H9 (cell line): ENCODE measurements at regions not wholly inside any gene's neighbourhood (a gene's known extent, or its start where the extent isn't known, plus 50 kb on each side); places are given as distances from the start of the nearest gene placed in this dataset.

ENCODE experiments used
- DNase-seq: peaks from one replicate; pipeline ENCODE4 v3.0.0-alpha.2; 2017
- H2AFZ ChIP-seq: one replicate; pipeline ENCODE4 v1.6.1; 2013; ENCODE audit warnings: mild to moderate bottlenecking, low read length, control low read depth, moderate library complexity
- H2AK5ac ChIP-seq: 2 replicates; pipeline ENCODE4 v1.6.1; 2013; ENCODE audit warnings: low read length, control low read depth, mixed read lengths; ENCODE audit not compliant: insufficient read length
- H2BK120ac ChIP-seq: one replicate; pipeline ENCODE4 v1.6.1; 2013; ENCODE audit warnings: low read depth, mild to moderate bottlenecking, low read length, control low read depth, inconsistent platforms; ENCODE audit not compliant: poor library complexity, severe bottlenecking
- H2BK12ac ChIP-seq: 2 replicates; pipeline ENCODE4 v1.6.1; 2013; ENCODE audit warnings: low read length, control low read depth, mixed read lengths, low read depth; ENCODE audit not compliant: insufficient read length
- H2BK15ac ChIP-seq: 2 replicates; pipeline ENCODE4 v1.6.1; 2013; ENCODE audit warnings: low read depth, low read length, control low read depth
- H2BK20ac ChIP-seq: one replicate; pipeline ENCODE4 v1.6.1; 2013; ENCODE audit warnings: low read depth, mild to moderate bottlenecking, low read length, control low read depth, inconsistent platforms; ENCODE audit not compliant: poor library complexity, severe bottlenecking
- H2BK5ac ChIP-seq: 2 replicates; pipeline ENCODE4 v1.6.1; 2013; ENCODE audit warnings: low read length, control low read depth, mixed read lengths; ENCODE audit not compliant: insufficient read length
- H3K14ac ChIP-seq: 2 replicates; pipeline ENCODE4 v1.6.1; 2013; ENCODE audit warnings: low read length, control low read depth; ENCODE audit not compliant: insufficient read depth
- H3K18ac ChIP-seq: 2 replicates; pipeline ENCODE4 v1.6.1; 2013; ENCODE audit warnings: low read depth, mild to moderate bottlenecking, mixed read lengths, low read length, control low read depth; ENCODE audit not compliant: insufficient read length
- H3K23ac ChIP-seq: 2 replicates; pipeline ENCODE4 v1.6.1; 2013; ENCODE audit warnings: low read length, control low read depth, mixed read lengths, low read depth; ENCODE audit not compliant: insufficient read length
- H3K23me2 ChIP-seq: 2 replicates; pipeline ENCODE4 v1.6.1; 2013; ENCODE audit warnings: low read depth, mild to moderate bottlenecking, mixed read lengths, low read length, control low read depth; ENCODE audit not compliant: insufficient read length, poor library complexity, severe bottlenecking
- H3K27ac ChIP-seq: 2 replicates; pipeline ENCODE4 v1.5.1; 2013; ENCODE audit warnings: low read length, control low read depth, mixed read lengths, low read depth; ENCODE audit not compliant: insufficient read length
- H3K27me3 ChIP-seq: 2 replicates; pipeline ENCODE4 v1.6.1; 2013; ENCODE audit warnings: low read length, control low read depth, inconsistent platforms; ENCODE audit not compliant: insufficient read depth
- H3K4ac ChIP-seq: 2 replicates; pipeline ENCODE4 v1.6.1; 2013; ENCODE audit warnings: low read depth, mild to moderate bottlenecking, control low read depth, inconsistent platforms, low read length, moderate library complexity
- H3K4me1 ChIP-seq: 2 replicates; pipeline ENCODE4 v1.6.1; 2013; ENCODE audit warnings: low read length, control low read depth, inconsistent platforms; ENCODE audit not compliant: insufficient read depth
- H3K4me2 ChIP-seq: 2 replicates; pipeline ENCODE4 v1.6.1; 2013; ENCODE audit warnings: low read length, control low read depth, mixed read lengths; ENCODE audit not compliant: insufficient read length, insufficient read depth
- H3K56ac ChIP-seq: 2 replicates; pipeline ENCODE4 v1.6.1; 2013; ENCODE audit warnings: low read depth, mild to moderate bottlenecking, mixed read lengths, low read length, control low read depth; ENCODE audit not compliant: insufficient read length
- H3K79me1 ChIP-seq: 2 replicates; pipeline ENCODE4 v1.6.1; 2013; ENCODE audit warnings: low read depth, mild to moderate bottlenecking, moderate library complexity, low read length, control low read depth, inconsistent platforms; ENCODE audit not compliant: insufficient read depth, poor library complexity, severe bottlenecking
- H3K79me2 ChIP-seq: 2 replicates; pipeline ENCODE4 v1.6.1; 2013; ENCODE audit warnings: low read length, control low read depth, inconsistent platforms; ENCODE audit not compliant: insufficient read depth
- H3K9ac ChIP-seq: 2 replicates; pipeline ENCODE4 v1.6.1; 2013; ENCODE audit warnings: low read length, control low read depth, mixed read lengths; ENCODE audit not compliant: insufficient read length; ENCODE audit errors: extremely low read depth
- H3K9me3 ChIP-seq: one replicate; pipeline ENCODE4 v1.6.1; 2013; ENCODE audit warnings: low read depth, low read length, inconsistent platforms; ENCODE audit not compliant: control insufficient read depth
- H3T11ph ChIP-seq: one replicate; pipeline ENCODE4 v1.6.1; 2013; ENCODE audit warnings: mild to moderate bottlenecking, low read length, control low read depth, inconsistent platforms
- H4K20me1 ChIP-seq: one replicate; pipeline ENCODE4 v1.6.1; 2013; ENCODE audit not compliant: control insufficient read depth, insufficient read length, insufficient read depth
- H4K5ac ChIP-seq: 2 replicates; pipeline ENCODE4 v1.6.1; 2013; ENCODE audit warnings: low read depth, mild to moderate bottlenecking, mixed read lengths, low read length, control low read depth; ENCODE audit not compliant: insufficient read length
- H4K8ac ChIP-seq: replicated peaks from 2 replicates; pipeline ENCODE4 v1.6.1; 2013; ENCODE audit warnings: low read length, control low read depth, mixed read lengths, low read depth; ENCODE audit not compliant: insufficient read length
- H4K91ac ChIP-seq: 2 replicates; pipeline ENCODE4 v1.6.1; 2013; ENCODE audit warnings: low read depth, mild to moderate bottlenecking, moderate library complexity, mixed read lengths, low read length, control low read depth; ENCODE audit not compliant: insufficient read length
- H3K27ac Mint-ChIP-seq, 3 experiments: 2 replicates in 2 of 3; 3 replicates in 1 of 3; pipeline ENCODE4 v1.8.0; 2020 to 2021; ENCODE audit warnings: mixed read lengths in 3 of 3, mild to moderate bottlenecking in 1 of 3, moderate library complexity in 1 of 3
- H3K27me3 Mint-ChIP-seq: 2 replicates; pipeline ENCODE4 v1.8.0; 2021; ENCODE audit warnings: low read depth, mild to moderate bottlenecking, moderate library complexity, mixed read lengths
- H3K36me3 Mint-ChIP-seq, 3 experiments: 2 replicates in 2 of 3; 3 replicates in 1 of 3; pipeline ENCODE4 v1.8.0; 2020 to 2021; ENCODE audit warnings: low read depth in 3 of 3, mixed read lengths in 3 of 3; ENCODE audit not compliant: insufficient read depth in 1 of 3
- H3K4me1 Mint-ChIP-seq, 2 experiments: 2 replicates each; pipeline ENCODE4 v1.8.0; 2020; ENCODE audit warnings: mixed read lengths in 2 of 2
- H3K4me3 Mint-ChIP-seq, 2 experiments: 2 replicates in 1 of 2; 3 replicates in 1 of 2; pipeline ENCODE4 v1.8.0; 2020 to 2021; ENCODE audit warnings: mild to moderate bottlenecking in 2 of 2, mixed read lengths in 2 of 2, moderate library complexity in 1 of 2
- H3K9me3 Mint-ChIP-seq, 2 experiments: 2 replicates in 1 of 2; 3 replicates in 1 of 2; pipeline ENCODE4 v1.8.0; 2020; ENCODE audit warnings: mild to moderate bottlenecking in 2 of 2, mixed read lengths in 2 of 2, moderate library complexity in 1 of 2
- CTCF ChIP-seq: fragments of 200-600 bp; sonication (generic); conservative IDR thresholded peaks from 3 replicates; pipeline ENCODE4 v1.8.0; 2021; ENCODE audit warnings: antibody characterized with exemption, mild to moderate bottlenecking
- whole genome bisulfite sequencing: extraction: QIAGEN DNeasy Blood & Tissue Kit; methylation state at CpG from one replicate; pipeline ENCODE4 v1.1.7; 2013; ENCODE audit warnings: missing lambda C conversion rate, low lambda C conversion rate, mixed read lengths; ENCODE audit not compliant: insufficient read length; ENCODE audit errors: extremely low coverage; 5-methylcytosine and 5-hydroxymethylcytosine counted together

- Histone ChIP-seq H3K56ac (no peak overlapping the region), H3K27ac (no peak overlapping the region), H2BK15ac (no peak overlapping the region), H2BK5ac (no peak overlapping the region), H3K4ac (no peak overlapping the region), H3K23ac (no peak overlapping the region), H2BK20ac (no peak overlapping the region), H2BK120ac (no peak overlapping the region), H4K20me1 (no peaks in the 10 kb centered on the region), H3K27me3 (no peaks in the 10 kb centered on the region), H4K8ac (no peak overlapping the region), H2BK12ac (no peak overlapping the region), H2AK5ac (no peak overlapping the region), H3K14ac (no peak overlapping the region), H3K4me2 (no peak overlapping the region), H3K9ac (no peak overlapping the region), H3K9me3 (no peaks in the 10 kb centered on the region), H4K5ac (no peak overlapping the region), H3K79me1 (no peaks in the 10 kb centered on the region), H3K18ac (no peak overlapping the region), H3K4me1 (no peaks in the 10 kb centered on the region), H2AFZ (no peak overlapping the region), H3K23me2 (no peaks in the 10 kb centered on the region), H3T11ph (no peak overlapping the region), H4K91ac (no peak overlapping the region), H3K79me2 (no peaks in the 10 kb centered on the region)
- Mint-ChIP-seq H3K4me1 (no peaks in the 10 kb centered on the region), H3K36me3 (no peaks in the 10 kb centered on the region; a peak in 1 of 7 replicates), H3K27me3 (peaks cover 1% of the 10 kb centered on the region), H3K27ac (no peak overlapping the region), H3K9me3 (no peaks in the 10 kb centered on the region), H3K4me3 (no peak overlapping the region)
- WGBS: no CpG with 5 or more reads among the region's 3 CpGs
- DNase-seq: no peak
- no peak for TF ChIP-seq CTCF
Measured at GRCh38 chr1:30414851-30415165, 308.6 kb downstream of the MATN1 start.
